ENCODE measurements at regions not wholly inside any gene's neighbourhood (a gene's known extent, or its start where the extent isn't known, plus 50 kb on each side); places are given as distances from the start of the nearest gene placed in this dataset.

DNA sequence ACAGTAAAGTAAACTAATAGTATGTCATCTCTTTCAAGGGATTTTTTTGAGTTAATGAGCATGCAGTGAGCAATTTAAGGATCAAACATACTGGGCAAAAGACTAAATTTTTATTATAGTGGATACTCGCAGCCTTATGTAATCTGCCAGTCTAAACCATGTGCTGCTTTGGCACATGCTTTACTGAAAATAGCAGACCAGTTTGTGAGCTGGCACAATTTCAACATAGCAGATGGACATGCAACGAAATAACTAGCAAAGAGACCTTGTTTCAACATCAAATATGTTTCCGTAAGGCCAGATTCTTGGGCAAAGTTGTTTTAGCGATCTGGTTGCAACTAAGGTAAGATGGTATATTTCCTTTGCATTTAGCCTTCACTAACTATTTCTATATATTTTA is 807.3 kb downstream of the NR4A2 start:
- Mint-ChIP-seq H3K4me3 (ENCODE audit: unreplicated experiment) (no peak overlapping the region), H3K9me3 (ENCODE audit: unreplicated experiment) (no peaks in the 10 kb centered on the region), H3K27me3 (ENCODE audit: unreplicated experiment) (no peaks in the 10 kb centered on the region), H3K27ac (ENCODE audit: unreplicated experiment) (no peak overlapping the region), H3K36me3 (ENCODE audit: low read depth, unreplicated experiment) (no peaks in the 10 kb centered on the region), H3K4me1 (ENCODE audit: unreplicated experiment) (no peaks in the 10 kb centered on the region)
- TF ChIP-seq, protein P1, sequence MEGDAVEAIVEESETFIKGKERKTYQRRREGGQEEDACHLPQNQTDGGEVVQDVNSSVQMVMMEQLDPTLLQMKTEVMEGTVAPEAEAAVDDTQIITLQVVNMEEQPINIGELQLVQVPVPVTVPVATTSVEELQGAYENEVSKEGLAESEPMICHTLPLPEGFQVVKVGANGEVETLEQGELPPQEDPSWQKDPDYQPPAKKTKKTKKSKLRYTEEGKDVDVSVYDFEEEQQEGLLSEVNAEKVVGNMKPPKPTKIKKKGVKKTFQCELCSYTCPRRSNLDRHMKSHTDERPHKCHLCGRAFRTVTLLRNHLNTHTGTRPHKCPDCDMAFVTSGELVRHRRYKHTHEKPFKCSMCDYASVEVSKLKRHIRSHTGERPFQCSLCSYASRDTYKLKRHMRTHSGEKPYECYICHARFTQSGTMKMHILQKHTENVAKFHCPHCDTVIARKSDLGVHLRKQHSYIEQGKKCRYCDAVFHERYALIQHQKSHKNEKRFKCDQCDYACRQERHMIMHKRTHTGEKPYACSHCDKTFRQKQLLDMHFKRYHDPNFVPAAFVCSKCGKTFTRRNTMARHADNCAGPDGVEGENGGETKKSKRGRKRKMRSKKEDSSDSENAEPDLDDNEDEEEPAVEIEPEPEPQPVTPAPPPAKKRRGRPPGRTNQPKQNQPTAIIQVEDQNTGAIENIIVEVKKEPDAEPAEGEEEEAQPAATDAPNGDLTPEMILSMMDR (IDR thresholded peaks at IDR 0.05; ENCODE audit: unreplicated experiment): no peak
- no peak for DNase-seq (ENCODE audit: low spot score)

DNA sequence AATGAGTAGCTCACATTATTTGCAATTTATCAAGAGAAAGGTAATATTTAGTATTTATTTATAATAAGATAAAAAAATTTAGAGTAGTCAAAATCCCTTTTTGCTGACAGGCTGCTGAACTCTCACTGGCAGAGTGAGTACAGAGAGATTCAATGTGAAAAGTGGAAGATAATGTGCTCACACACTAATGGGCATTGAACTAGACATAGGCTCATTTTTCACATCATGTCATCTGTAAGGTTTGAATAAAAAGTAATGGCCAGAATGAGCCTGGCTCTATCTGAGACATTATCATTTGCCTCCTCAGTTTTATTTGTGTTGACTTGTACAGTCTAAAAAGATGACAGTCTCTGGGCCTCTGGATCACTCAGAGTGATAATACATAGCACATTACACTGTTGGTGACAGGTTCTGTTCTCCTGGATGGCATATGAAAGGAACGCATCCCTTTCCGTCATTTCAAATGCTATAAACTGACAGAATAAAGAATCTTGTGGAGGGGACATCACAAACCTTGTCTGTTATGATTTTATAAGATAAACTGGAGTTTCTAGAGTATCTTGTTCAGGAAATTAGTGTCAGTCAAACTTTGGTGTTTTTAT is 812.9 kb downstream of the NR4A2 start:
- H3K27me3 Mint-ChIP-seq (ENCODE audit: unreplicated experiment): no peaks in the 10 kb centered on the region
- TF ChIP-seq, protein P1 (IDR thresholded peaks at IDR 0.05; ENCODE audit: unreplicated experiment): no peak
- no peaks in the 10 kb centered on the region for H3K9me3 Mint-ChIP-seq (ENCODE audit: unreplicated experiment)

DNA sequence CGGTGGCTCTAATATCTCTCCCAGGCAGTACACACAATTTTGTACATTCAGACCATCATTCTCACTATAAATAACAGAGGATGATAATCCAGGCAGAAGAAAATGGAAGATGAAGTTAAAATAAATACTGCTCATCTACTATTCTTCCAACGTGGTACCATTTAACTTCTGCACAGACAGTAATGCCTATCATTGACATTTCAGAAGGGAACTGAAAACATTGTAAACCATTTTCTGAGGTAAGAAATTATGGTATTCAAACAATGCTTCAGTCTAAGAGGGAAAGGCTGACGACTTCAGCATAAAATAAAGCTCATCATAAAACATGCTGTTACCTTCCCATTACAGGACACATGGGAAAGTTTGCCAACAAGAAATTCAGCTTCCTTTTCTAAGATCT is 814.4 kb downstream of the NR4A2 start:
- Mint-ChIP-seq H3K4me1 (ENCODE audit: unreplicated experiment) (no peaks in the 10 kb centered on the region), H3K27me3 (ENCODE audit: unreplicated experiment) (no peaks in the 10 kb centered on the region), H3K36me3 (ENCODE audit: low read depth, unreplicated experiment) (no peaks in the 10 kb centered on the region), H3K27ac (ENCODE audit: unreplicated experiment) (no peak overlapping the region), H3K4me3 (ENCODE audit: unreplicated experiment) (no peak overlapping the region), H3K9me3 (ENCODE audit: unreplicated experiment) (no peaks in the 10 kb centered on the region)
- no peak for DNase-seq (ENCODE audit: low spot score)
- TF ChIP-seq, protein P1 (IDR thresholded peaks at IDR 0.05; ENCODE audit: unreplicated experiment): no peak

More for the DNA sequence above, 812.9 kb downstream of the NR4A2 start:
- no peaks in the 10 kb centered on the region for H3K4me1 Mint-ChIP-seq (ENCODE audit: unreplicated experiment)
- H3K4me3 Mint-ChIP-seq (ENCODE audit: unreplicated experiment): no peak overlapping the region
- no peaks in the 10 kb centered on the region for H3K36me3 Mint-ChIP-seq (ENCODE audit: low read depth, unreplicated experiment)
- H3K27ac Mint-ChIP-seq (ENCODE audit: unreplicated experiment): no peak overlapping the region
- DNase-seq (ENCODE audit: low spot score): no peak

DNA sequence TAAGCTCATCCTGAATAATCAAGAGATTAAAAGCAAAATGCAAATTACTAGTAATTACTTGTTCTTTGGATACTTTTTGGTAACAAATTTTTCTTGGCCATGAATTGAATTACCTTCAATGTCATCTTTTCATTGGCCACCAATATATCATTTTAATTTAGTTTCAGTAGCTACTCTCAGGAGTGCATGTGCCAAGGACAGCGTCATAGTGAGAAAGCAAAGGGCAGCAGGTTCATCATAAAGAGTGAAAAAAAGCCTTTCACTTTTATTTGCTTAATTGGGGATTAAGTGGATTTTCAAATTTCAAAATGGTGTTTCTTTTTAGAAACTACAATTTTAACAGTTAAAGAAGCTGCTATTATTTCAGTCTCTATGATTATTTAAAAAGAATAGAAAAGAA is 815.2 kb downstream of the NR4A2 start:
- no peak overlapping the region for H3K27ac Mint-ChIP-seq (ENCODE audit: unreplicated experiment)
- H3K4me3 Mint-ChIP-seq (ENCODE audit: unreplicated experiment): no peak overlapping the region
- no peaks in the 10 kb centered on the region for H3K4me1 Mint-ChIP-seq (ENCODE audit: unreplicated experiment)
- H3K27me3 Mint-ChIP-seq (ENCODE audit: unreplicated experiment): no peaks in the 10 kb centered on the region
- H3K9me3 Mint-ChIP-seq (ENCODE audit: unreplicated experiment): no peaks in the 10 kb centered on the region
- TF ChIP-seq, protein P1 (IDR thresholded peaks at IDR 0.05; ENCODE audit: unreplicated experiment): no peak
- no peaks in the 10 kb centered on the region for H3K36me3 Mint-ChIP-seq (ENCODE audit: low read depth, unreplicated experiment)
- DNase-seq (ENCODE audit: low spot score): no peak

DNA sequence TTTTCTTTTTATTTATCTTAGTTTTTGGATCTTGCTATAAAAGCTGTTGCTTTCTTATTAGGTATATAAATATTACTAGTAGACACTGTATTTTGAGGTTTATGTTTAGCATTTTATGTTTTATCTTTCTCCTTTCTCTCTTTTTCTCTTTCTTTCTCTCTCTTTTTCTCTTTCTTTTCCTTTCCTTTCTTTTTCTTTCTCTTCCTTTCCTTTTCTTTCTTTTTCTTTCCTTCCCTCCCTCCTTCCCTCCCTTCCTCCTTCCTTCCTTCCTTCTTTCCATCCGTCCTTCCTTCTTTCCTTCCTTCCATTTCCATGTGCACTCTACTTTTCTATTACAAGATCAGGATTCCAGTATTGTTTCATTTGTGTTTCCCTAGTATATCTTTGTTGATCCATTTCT is 814.8 kb downstream of the KCNJ3 start:
- Mint-ChIP-seq H3K27ac (ENCODE audit: unreplicated experiment) (no peak overlapping the region), H3K4me1 (ENCODE audit: unreplicated experiment) (no peaks in the 10 kb centered on the region), H3K9me3 (ENCODE audit: unreplicated experiment) (no peaks in the 10 kb centered on the region), H3K27me3 (ENCODE audit: unreplicated experiment) (no peaks in the 10 kb centered on the region), H3K4me3 (ENCODE audit: unreplicated experiment) (no peak overlapping the region), H3K36me3 (ENCODE audit: low read depth, unreplicated experiment) (no peaks in the 10 kb centered on the region)
- TF ChIP-seq, protein P1 (IDR thresholded peaks at IDR 0.05; ENCODE audit: unreplicated experiment): no peak
- DNase-seq (ENCODE audit: low spot score): no peak
